MM.1S (cell line): ENCODE measurements at regions not wholly inside any gene's neighbourhood (a gene's known extent, or its start where the extent isn't known, plus 50 kb on each side); places are given as distances from the start of the nearest gene placed in this dataset.

Experiments used
- CTCF ChIP-seq: fragments of 300-600 bp; sonication (generic); IDR thresholded peaks from 2 replicates; pipeline ENCODE4 v1.5.1; 2016; ENCODE audit warnings: antibody characterized with exemption, low read length, mixed read lengths
- EZH2 ChIP-seq: fragments of 300-600 bp; sonication (generic); optimal IDR thresholded peaks from 2 replicates; pipeline ENCODE3; 2017; ENCODE audit warnings: low read depth, mild to moderate bottlenecking, antibody characterized with exemption, low read length, mixed read lengths

GRCh38 chr5:30000231-30000630, 1193.3 kb upstream of the CDH6 start:
- no peak for TF ChIP-seq EZH2
- no peak for TF ChIP-seq CTCF
